ENCODE measurements at regions not wholly inside any gene's neighbourhood (a gene's known extent, or its start where the extent isn't known, plus 50 kb on each side); places are given as distances from the start of the nearest gene placed in this dataset.

DNA sequence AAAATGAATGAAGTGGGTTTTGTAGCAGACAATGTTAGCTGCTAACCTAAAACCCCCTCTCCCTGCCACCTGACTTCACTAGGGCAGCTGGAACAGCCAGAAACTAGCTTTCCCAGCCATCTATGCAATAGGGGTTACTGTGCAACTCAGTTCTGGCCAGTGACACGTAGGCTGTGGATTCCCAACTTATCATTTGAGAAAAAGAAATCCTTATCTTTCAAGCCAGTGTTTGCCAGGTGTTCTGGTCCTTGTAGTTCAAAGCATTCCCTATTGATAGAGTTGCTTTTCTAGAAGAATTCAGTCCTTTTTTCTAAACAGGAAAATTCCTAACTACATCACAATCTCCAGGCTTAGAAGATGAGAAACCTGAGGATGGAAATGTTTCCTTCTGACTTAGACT is 144.5 kb upstream of the ELAC2 start:
- intact Hi-C loops (cut with micrococcal nuclease): no loop called here
- no peak overlapping the region for H3K27ac Mint-ChIP-seq
- H3K4me3 Mint-ChIP-seq: no peak overlapping the region
- no peaks in the 10 kb centered on the region for H3K4me1 Mint-ChIP-seq
- ATAC-seq (no peak), DNase-seq (no peak)
- Histone ChIP-seq H3K27me3 (ENCODE audit: control insufficient read depth in 2 of 2, insufficient read depth in 2 of 2, low read length in 2 of 2) (no peaks in the 10 kb centered on the region), H3K4me3 (ENCODE audit: low read length) (no peak overlapping the region), H3K4me1 (ENCODE audit: control insufficient read depth in 2 of 2, insufficient read depth in 2 of 2, low read length in 2 of 2) (no peaks in the 10 kb centered on the region), H3K27ac (ENCODE audit: low read depth, low read length) (no peak overlapping the region), H3K9me3 (ENCODE audit: control insufficient read depth in 2 of 3, low read length in 3 of 3) (no peaks in the 10 kb centered on the region), H3K36me3 (ENCODE audit: control insufficient read depth in 2 of 3, insufficient read depth in 3 of 3, low read length in 3 of 3) (no peaks in the 10 kb centered on the region)
- CTCF ChIA-PET: no interaction called here
- H3K36me3 Mint-ChIP-seq: no peaks in the 10 kb centered on the region
- POLR2A ChIA-PET: no interaction called here
- H3K27me3 Mint-ChIP-seq: peaks cover 0 to 7% (median 0%) of the 10 kb centered on the region in 5 donors
- peaks cover 0 to 9% (median 0%) of the 10 kb centered on the region in 11 donors for H3K9me3 Mint-ChIP-seq

DNA sequence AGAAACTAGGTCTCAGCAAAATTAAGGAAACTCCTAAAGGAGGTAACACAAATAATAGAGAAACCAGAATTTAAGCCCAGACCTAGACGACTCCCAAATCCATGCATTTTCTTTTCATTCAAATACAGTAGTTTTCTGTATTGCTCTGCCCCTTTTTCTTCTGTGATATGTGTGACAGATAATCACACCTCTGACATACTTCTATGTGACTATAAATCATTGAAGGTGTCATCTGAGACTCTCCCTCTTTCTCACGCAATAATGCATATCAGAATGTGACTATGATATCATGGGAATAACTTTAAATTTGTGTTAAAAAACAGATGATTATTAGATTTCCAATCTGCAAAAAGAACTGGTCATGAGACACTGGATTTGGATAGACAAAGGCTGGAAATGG is 143.0 kb upstream of the ELAC2 start:
- intact Hi-C loops (cut with micrococcal nuclease): no loop called here
- H3K36me3 ChIP-seq (ENCODE audit: control insufficient read depth in 2 of 3, insufficient read depth in 3 of 3, low read length in 3 of 3): no peaks in the 10 kb centered on the region
- Mint-ChIP-seq H3K9me3 (peaks cover 0 to 4% (median 0%) of the 10 kb centered on the region in 11 donors), H3K36me3 (no peaks in the 10 kb centered on the region), H3K4me3 (no peak overlapping the region), H3K27ac (no peak overlapping the region), H3K27me3 (peaks cover 0 to 3% (median 0%) of the 10 kb centered on the region in 5 donors), H3K4me1 (no peaks in the 10 kb centered on the region)
- POLR2A ChIA-PET: no interaction called here
- CTCF ChIA-PET: no interaction called here
- H3K4me1 ChIP-seq (ENCODE audit: control insufficient read depth in 2 of 2, insufficient read depth in 2 of 2, low read length in 2 of 2): no peaks in the 10 kb centered on the region
- no peak overlapping the region for H3K4me3 ChIP-seq (ENCODE audit: low read length)
- H3K9me3 ChIP-seq (ENCODE audit: control insufficient read depth in 2 of 3, low read length in 3 of 3): no peaks in the 10 kb centered on the region
- no peak for ATAC-seq
- DNase-seq: no peak
- H3K27me3 ChIP-seq (ENCODE audit: control insufficient read depth in 2 of 2, insufficient read depth in 2 of 2, low read length in 2 of 2): no peaks in the 10 kb centered on the region
- no peak overlapping the region for H3K27ac ChIP-seq (ENCODE audit: low read depth, low read length)

DNA sequence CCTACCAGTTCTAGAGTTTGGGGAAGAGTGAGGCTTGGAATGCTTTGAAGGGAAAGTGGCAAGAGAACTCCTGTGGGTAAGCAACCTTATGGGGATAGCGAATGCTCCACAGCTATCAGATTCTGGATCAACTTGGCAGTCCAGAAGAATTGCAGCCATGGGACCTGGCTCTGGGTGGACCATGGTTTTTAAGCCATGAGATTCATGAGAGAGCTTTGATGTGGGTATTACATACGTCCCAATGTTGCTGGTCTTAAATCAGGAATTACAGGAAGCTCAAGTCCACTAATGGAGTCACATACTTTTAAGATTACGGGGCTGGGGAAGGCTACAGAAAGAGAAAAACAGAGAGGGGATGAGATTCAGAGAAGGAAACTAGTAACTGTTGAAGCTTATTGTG is 142.5 kb upstream of the ELAC2 start:
- peaks cover 0 to 4% (median 0%) of the 10 kb centered on the region in 11 donors for H3K9me3 Mint-ChIP-seq

DNA sequence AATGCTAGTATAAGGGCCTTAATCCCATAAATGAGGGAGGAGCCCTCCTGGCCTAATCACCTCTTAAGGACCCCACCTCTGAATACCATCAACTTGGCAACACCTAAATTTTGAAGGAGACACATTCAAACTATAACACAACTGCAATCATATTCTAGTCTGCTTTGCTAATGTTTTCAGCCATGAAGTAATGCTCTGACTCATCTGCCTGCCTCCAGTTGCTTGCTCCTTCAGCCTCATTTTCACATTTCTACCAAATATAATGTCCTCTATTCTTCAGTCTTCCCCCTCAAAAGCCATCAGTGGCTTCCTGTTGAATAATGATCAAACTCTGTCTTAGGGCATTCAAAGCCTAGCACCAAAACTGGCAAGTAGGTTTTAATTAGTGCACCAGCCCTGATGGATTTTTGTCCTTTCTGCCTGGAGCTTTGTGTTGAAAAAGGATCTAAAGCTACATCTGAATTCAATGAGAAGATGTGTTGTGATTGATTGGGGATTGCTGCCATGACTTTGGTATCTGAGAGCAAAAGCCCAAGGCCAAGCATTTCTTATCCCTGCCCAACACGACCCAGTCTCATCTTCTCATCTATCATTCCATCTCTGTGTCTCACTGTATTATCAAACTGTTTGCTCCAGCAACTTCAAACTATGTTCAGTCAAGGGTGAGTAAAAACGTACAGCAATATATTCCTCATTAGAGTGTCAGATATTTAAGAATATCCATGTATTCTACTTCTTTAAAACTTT is 140.8 kb upstream of the ELAC2 start:
- ChIA-PET POLR2A (no interaction called here), CTCF (no interaction called here)
- no peaks in the 10 kb centered on the region for H3K36me3 Mint-ChIP-seq
- no peaks in the 10 kb centered on the region for H3K27me3 ChIP-seq (ENCODE audit: control insufficient read depth in 2 of 2, insufficient read depth in 2 of 2, low read length in 2 of 2)
- H3K4me3 ChIP-seq (ENCODE audit: low read length): no peak overlapping the region
- no peaks in the 10 kb centered on the region for H3K36me3 ChIP-seq (ENCODE audit: control insufficient read depth in 2 of 3, insufficient read depth in 3 of 3, low read length in 3 of 3)
- no peak overlapping the region for H3K27ac ChIP-seq (ENCODE audit: low read depth, low read length)
- peaks cover 0 to 7% (median 0%) of the 10 kb centered on the region in 5 donors for H3K27me3 Mint-ChIP-seq
- no peaks in the 10 kb centered on the region for H3K9me3 ChIP-seq (ENCODE audit: control insufficient read depth in 2 of 3, low read length in 3 of 3)
- no peak overlapping the region for H3K27ac Mint-ChIP-seq
- H3K4me1 Mint-ChIP-seq: no peaks in the 10 kb centered on the region
- ATAC-seq (no peak), DNase-seq (no peak)
- H3K4me3 Mint-ChIP-seq: no peak overlapping the region
- peaks cover 0 to 4% (median 0%) of the 10 kb centered on the region in 11 donors for H3K9me3 Mint-ChIP-seq
- H3K4me1 ChIP-seq (ENCODE audit: control insufficient read depth in 2 of 2, insufficient read depth in 2 of 2, low read length in 2 of 2): no peaks in the 10 kb centered on the region
- intact Hi-C loops (cut with micrococcal nuclease): no loop called here

More for the DNA sequence above, 142.5 kb upstream of the ELAC2 start:
- Histone ChIP-seq H3K27me3 (ENCODE audit: control insufficient read depth in 2 of 2, insufficient read depth in 2 of 2, low read length in 2 of 2) (no peaks in the 10 kb centered on the region), H3K4me1 (ENCODE audit: control insufficient read depth in 2 of 2, insufficient read depth in 2 of 2, low read length in 2 of 2) (no peaks in the 10 kb centered on the region), H3K9me3 (ENCODE audit: control insufficient read depth in 2 of 3, low read length in 3 of 3) (no peaks in the 10 kb centered on the region), H3K27ac (ENCODE audit: low read depth, low read length) (no peak overlapping the region), H3K4me3 (ENCODE audit: low read length) (no peak overlapping the region), H3K36me3 (ENCODE audit: control insufficient read depth in 2 of 3, insufficient read depth in 3 of 3, low read length in 3 of 3) (no peaks in the 10 kb centered on the region)
- no peaks in the 10 kb centered on the region for H3K4me1 Mint-ChIP-seq
- no peak overlapping the region for H3K27ac Mint-ChIP-seq
- intact Hi-C loops (cut with micrococcal nuclease): no loop called here
- DNase-seq (no peak), ATAC-seq (no peak)
- H3K36me3 Mint-ChIP-seq: no peaks in the 10 kb centered on the region
- H3K27me3 Mint-ChIP-seq: peaks cover 0 to 3% (median 0%) of the 10 kb centered on the region in 5 donors
- ChIA-PET CTCF (no interaction called here), POLR2A (no interaction called here)
- no peak overlapping the region for H3K4me3 Mint-ChIP-seq

DNA sequence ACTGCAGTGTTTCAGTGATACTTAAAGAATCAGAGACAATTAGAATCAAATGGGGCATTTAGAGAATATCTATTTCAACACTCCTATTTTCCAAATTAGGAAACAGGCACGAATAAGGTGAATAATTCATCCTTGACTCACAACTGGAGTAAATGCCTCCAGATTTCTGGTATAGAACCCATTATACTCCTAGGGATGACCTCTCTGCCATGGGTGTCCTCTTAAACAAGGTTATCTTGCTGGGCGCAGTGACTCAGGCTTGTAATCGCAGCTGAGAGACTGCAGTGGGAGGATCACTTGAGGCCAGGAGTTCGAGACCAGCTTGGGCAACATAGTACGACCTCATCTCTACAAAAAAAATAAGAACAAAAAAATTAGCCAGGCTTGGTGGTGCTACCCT is 139.8 kb upstream of the ELAC2 start:
- no peak overlapping the region for H3K27ac ChIP-seq (ENCODE audit: low read depth, low read length)
- Mint-ChIP-seq H3K27me3 (peaks cover 0 to 7% (median 0%) of the 10 kb centered on the region in 5 donors), H3K27ac (no peak overlapping the region), H3K4me1 (no peaks in the 10 kb centered on the region), H3K36me3 (no peaks in the 10 kb centered on the region), H3K4me3 (no peak overlapping the region), H3K9me3 (peaks cover 0 to 4% (median 0%) of the 10 kb centered on the region in 11 donors)
- no peak overlapping the region for H3K4me3 ChIP-seq (ENCODE audit: low read length)
- CTCF ChIA-PET: no interaction called here
- intact Hi-C loops (cut with micrococcal nuclease): no loop called here
- no peaks in the 10 kb centered on the region for H3K9me3 ChIP-seq (ENCODE audit: control insufficient read depth in 2 of 3, low read length in 3 of 3)
- no peaks in the 10 kb centered on the region for H3K36me3 ChIP-seq (ENCODE audit: control insufficient read depth in 2 of 3, insufficient read depth in 3 of 3, low read length in 3 of 3)
- POLR2A ChIA-PET: no interaction called here
- DNase-seq: no peak
- H3K27me3 ChIP-seq (ENCODE audit: control insufficient read depth in 2 of 2, insufficient read depth in 2 of 2, low read length in 2 of 2): no peaks in the 10 kb centered on the region
- no peaks in the 10 kb centered on the region for H3K4me1 ChIP-seq (ENCODE audit: control insufficient read depth in 2 of 2, insufficient read depth in 2 of 2, low read length in 2 of 2)
- ATAC-seq: no peak

DNA sequence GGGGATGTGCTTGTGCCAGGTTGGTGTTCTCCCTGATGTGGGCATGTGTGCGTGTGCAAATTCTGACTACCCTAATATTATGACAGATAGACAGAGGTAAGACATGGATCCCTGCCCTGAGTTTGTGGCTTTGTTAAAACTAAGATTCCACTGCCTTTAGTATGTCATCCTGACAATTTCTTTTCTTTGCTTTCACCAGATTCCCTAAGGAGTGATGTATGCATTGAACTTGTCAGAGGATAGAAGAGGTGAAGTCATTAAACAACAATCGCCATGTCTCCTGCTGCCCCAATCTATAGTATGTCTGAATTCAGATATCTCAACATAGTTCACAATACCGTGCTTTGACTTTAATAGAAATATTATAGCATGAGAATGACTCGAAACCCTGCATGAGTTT is 137.1 kb upstream of the ELAC2 start:
- H3K4me1 Mint-ChIP-seq: no peaks in the 10 kb centered on the region
- no peaks in the 10 kb centered on the region for H3K4me1 ChIP-seq (ENCODE audit: control insufficient read depth in 2 of 2, insufficient read depth in 2 of 2, low read length in 2 of 2)
- H3K36me3 Mint-ChIP-seq: no peaks in the 10 kb centered on the region
- H3K36me3 ChIP-seq (ENCODE audit: control insufficient read depth in 2 of 3, insufficient read depth in 3 of 3, low read length in 3 of 3): no peaks in the 10 kb centered on the region
- H3K4me3 ChIP-seq (ENCODE audit: low read length): no peak overlapping the region
- peaks cover 0 to 7% (median 0%) of the 10 kb centered on the region in 5 donors for H3K27me3 Mint-ChIP-seq
- H3K27ac Mint-ChIP-seq: no peak overlapping the region
- ATAC-seq (no peak), DNase-seq (no peak)
- no peak overlapping the region for H3K4me3 Mint-ChIP-seq
- intact Hi-C loops (cut with micrococcal nuclease): no loop called here
- H3K9me3 ChIP-seq (ENCODE audit: control insufficient read depth in 2 of 3, low read length in 3 of 3): no peaks in the 10 kb centered on the region
- CTCF ChIA-PET: no interaction called here
- H3K27ac ChIP-seq (ENCODE audit: low read depth, low read length): no peak overlapping the region
- peaks cover 0 to 8% (median 0%) of the 10 kb centered on the region in 11 donors for H3K9me3 Mint-ChIP-seq
- POLR2A ChIA-PET: no interaction called here
- no peaks in the 10 kb centered on the region for H3K27me3 ChIP-seq (ENCODE audit: control insufficient read depth in 2 of 2, insufficient read depth in 2 of 2, low read length in 2 of 2)

DNA sequence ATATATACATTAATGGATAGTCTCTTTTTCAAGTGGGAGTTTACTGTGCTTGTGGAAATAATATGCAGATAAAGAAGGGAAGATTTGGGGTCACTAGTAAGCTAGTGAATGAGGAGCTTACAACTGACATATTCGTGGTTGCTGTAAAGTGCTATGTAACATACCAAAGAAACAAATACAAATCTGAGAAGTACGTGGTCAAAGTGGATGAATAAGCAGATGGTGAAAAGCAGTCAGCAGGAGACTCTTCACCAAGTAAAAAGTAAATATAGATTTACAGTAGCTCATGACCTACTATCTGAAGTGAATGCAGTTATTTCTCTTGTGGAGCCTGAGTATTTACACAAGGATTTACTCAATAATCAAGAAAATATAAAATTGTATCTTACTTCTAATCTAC is 136.6 kb upstream of the ELAC2 start:
- DNase-seq: no peak
- H3K4me3 ChIP-seq (ENCODE audit: low read length): no peak overlapping the region
- no peak for ATAC-seq
- intact Hi-C loops (cut with micrococcal nuclease): no loop called here
- H3K4me1 ChIP-seq (ENCODE audit: control insufficient read depth in 2 of 2, insufficient read depth in 2 of 2, low read length in 2 of 2): no peaks in the 10 kb centered on the region
- H3K9me3 Mint-ChIP-seq: peaks cover 0 to 8% (median 0%) of the 10 kb centered on the region in 11 donors
- no peaks in the 10 kb centered on the region for H3K9me3 ChIP-seq (ENCODE audit: control insufficient read depth in 2 of 3, low read length in 3 of 3)
- POLR2A ChIA-PET: no interaction called here
- H3K36me3 Mint-ChIP-seq: no peaks in the 10 kb centered on the region
- no peaks in the 10 kb centered on the region for H3K36me3 ChIP-seq (ENCODE audit: control insufficient read depth in 2 of 3, insufficient read depth in 3 of 3, low read length in 3 of 3)
- H3K27ac Mint-ChIP-seq: no peak overlapping the region
- no peaks in the 10 kb centered on the region for H3K4me1 Mint-ChIP-seq
- CTCF ChIA-PET: no interaction called here
- no peak overlapping the region for H3K27ac ChIP-seq (ENCODE audit: low read depth, low read length)
- no peaks in the 10 kb centered on the region for H3K27me3 ChIP-seq (ENCODE audit: control insufficient read depth in 2 of 2, insufficient read depth in 2 of 2, low read length in 2 of 2)
- no peak overlapping the region for H3K4me3 Mint-ChIP-seq
- peaks cover 0 to 7% (median 0%) of the 10 kb centered on the region in 5 donors for H3K27me3 Mint-ChIP-seq

Data from naive thymus-derived CD4-positive, alpha-beta T cell (primary cell).